GM12872 (cell line): ENCODE measurements at regions not wholly inside any gene's neighbourhood (a gene's known extent, or its start where the extent isn't known, plus 50 kb on each side); places are given as distances from the start of the nearest gene placed in this dataset.

Experiments
- CTCF ChIP-seq: IDR thresholded peaks from 3 replicates; pipeline ENCODE4 v1.5.1; 2011; ENCODE audit warnings: low read depth, mild to moderate bottlenecking, low read length, moderate library complexity; ENCODE audit not compliant: insufficient read depth

GRCh38 chr12:38484821-38485449 is 168.4 kb downstream of the ALG10B start:
- no peak for TF ChIP-seq CTCF

GRCh38 chr12:38488866-38489265 is 172.3 kb downstream of the ALG10B start:
- no peak for TF ChIP-seq CTCF

- no peak for TF ChIP-seq CTCF
Observed at GRCh38 chr12:38490073-38490472, 173.5 kb downstream of the ALG10B start.

- no peak for TF ChIP-seq CTCF
Observed at GRCh38 chr12:38490941-38491340, 174.4 kb downstream of the ALG10B start.

GRCh38 chr12:38501481-38501880 is 184.9 kb downstream of the ALG10B start:
- TF ChIP-seq CTCF: no peak

- no peak for TF ChIP-seq CTCF
Observed at GRCh38 chr12:38501991-38502390, 185.4 kb downstream of the ALG10B start.

GRCh38 chr12:38502415-38502814 is 185.8 kb downstream of the ALG10B start:
- no peak for TF ChIP-seq CTCF

GRCh38 chr12:38507839-38508238 is 191.3 kb downstream of the ALG10B start:
- TF ChIP-seq CTCF: no peak
